ENCODE measurements at regions not wholly inside any gene's neighbourhood (a gene's known extent, or its start where the extent isn't known, plus 50 kb on each side); places are given as distances from the start of the nearest gene placed in this dataset.

DNA sequence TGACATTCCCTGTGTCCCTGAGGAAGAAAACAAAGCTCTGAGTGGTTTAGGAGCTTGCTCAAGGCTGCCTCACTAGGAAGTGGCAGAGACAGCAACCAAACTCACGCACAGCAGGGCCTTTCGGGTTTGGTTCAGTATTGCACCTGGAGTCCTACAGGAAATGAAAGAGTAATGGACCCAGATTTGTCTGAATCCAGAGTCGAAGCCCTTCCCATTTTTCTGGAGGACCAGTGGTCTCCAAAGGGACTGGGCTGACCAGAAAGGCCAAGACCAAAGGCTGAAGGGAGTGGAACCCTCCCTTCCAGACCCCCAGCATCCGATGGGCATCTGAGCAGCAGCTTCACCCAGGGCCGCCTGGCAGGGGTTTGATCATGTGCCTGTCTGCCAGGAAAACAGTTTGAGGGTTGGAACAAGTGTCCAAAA lies 85.5 kb upstream of the RPL38 start:
- TF ChIP-seq, protein P1, sequence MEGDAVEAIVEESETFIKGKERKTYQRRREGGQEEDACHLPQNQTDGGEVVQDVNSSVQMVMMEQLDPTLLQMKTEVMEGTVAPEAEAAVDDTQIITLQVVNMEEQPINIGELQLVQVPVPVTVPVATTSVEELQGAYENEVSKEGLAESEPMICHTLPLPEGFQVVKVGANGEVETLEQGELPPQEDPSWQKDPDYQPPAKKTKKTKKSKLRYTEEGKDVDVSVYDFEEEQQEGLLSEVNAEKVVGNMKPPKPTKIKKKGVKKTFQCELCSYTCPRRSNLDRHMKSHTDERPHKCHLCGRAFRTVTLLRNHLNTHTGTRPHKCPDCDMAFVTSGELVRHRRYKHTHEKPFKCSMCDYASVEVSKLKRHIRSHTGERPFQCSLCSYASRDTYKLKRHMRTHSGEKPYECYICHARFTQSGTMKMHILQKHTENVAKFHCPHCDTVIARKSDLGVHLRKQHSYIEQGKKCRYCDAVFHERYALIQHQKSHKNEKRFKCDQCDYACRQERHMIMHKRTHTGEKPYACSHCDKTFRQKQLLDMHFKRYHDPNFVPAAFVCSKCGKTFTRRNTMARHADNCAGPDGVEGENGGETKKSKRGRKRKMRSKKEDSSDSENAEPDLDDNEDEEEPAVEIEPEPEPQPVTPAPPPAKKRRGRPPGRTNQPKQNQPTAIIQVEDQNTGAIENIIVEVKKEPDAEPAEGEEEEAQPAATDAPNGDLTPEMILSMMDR (IDR thresholded peaks at IDR 0.05), result no peak
- TF ChIP-seq POLR2A (IDR thresholded peaks at IDR 0.05), result no peak

Data from body of pancreas (tissue), 4 donors.